Keratinocyte (primary cell): ENCODE measurements at regions not wholly inside any gene's neighbourhood (a gene's known extent, or its start where the extent isn't known, plus 50 kb on each side); places are given as distances from the start of the nearest gene placed in this dataset.

Experiments
- DNase-seq: peaks from one replicate; pipeline ENCODE4 v3.0.0-alpha.2; 2011; ENCODE audit warnings: low read depth, missing footprints, low spot score
- FAIRE-seq: peaks from 2 replicates; lab custom pipeline; 2011; peaks lifted over from hg19 to GRCh38; lab: Jason Lieb, UNC
- H2AFZ ChIP-seq: 2 replicates; pipeline ENCODE4 v1.6.0; 2012; ENCODE audit warnings: low read length, control low read depth, inconsistent platforms; ENCODE audit not compliant: control insufficient read depth
- H3K27ac ChIP-seq: 2 replicates; pipeline ENCODE4 v1.5.1; 2011; ENCODE audit warnings: low read length; ENCODE audit not compliant: control insufficient read depth, insufficient read depth
- H3K27me3 ChIP-seq: 3 replicates; pipeline ENCODE4 v1.6.0; 2011; ENCODE audit warnings: low read length; ENCODE audit not compliant: control insufficient read depth, insufficient read depth; ENCODE audit errors: extremely low read depth
- H3K36me3 ChIP-seq, 2 experiments: 2 replicates in 1 of 2; 3 replicates in 1 of 2; pipeline ENCODE4 v1.5.1; 2011; ENCODE audit warnings: low read length in 2 of 2, mild to moderate bottlenecking in 1 of 2; ENCODE audit not compliant: control insufficient read depth in 2 of 2, insufficient read depth in 2 of 2; ENCODE audit errors: extremely low read depth in 1 of 2
- H3K4me1 ChIP-seq: 3 replicates; pipeline ENCODE4 v1.5.1; 2011; ENCODE audit warnings: low read length; ENCODE audit not compliant: control insufficient read depth, insufficient read depth; ENCODE audit errors: extremely low read depth
- H3K4me2 ChIP-seq: 3 replicates; pipeline ENCODE4 v1.6.0; 2011; ENCODE audit warnings: low read depth, low read length; ENCODE audit not compliant: control insufficient read depth, insufficient read depth; ENCODE audit errors: extremely low read depth
- H3K4me3 ChIP-seq, 3 experiments: fragments of 200-600 bp in 1 of 3; sonication (generic) in 1 of 3; 2 replicates in 2 of 3; 3 replicates in 1 of 3; pipeline ENCODE4 v1.5.1; 2011 to 2016; ENCODE audit warnings: low read length in 3 of 3, mild to moderate bottlenecking in 3 of 3, control low read depth in 2 of 3, inconsistent platforms in 1 of 3, low read depth in 1 of 3, mixed read lengths in 1 of 3, mixed run types in 1 of 3, moderate library complexity in 1 of 3; ENCODE audit not compliant: control insufficient read depth in 2 of 3, insufficient read depth in 2 of 3; ENCODE audit errors: extremely low read depth in 1 of 3
- H3K79me2 ChIP-seq: 2 replicates; pipeline ENCODE4 v1.6.0; 2012; ENCODE audit warnings: low read length; ENCODE audit not compliant: control insufficient read depth, insufficient read depth
- H3K9ac ChIP-seq: 3 replicates; pipeline ENCODE4 v1.6.0; 2011; ENCODE audit warnings: low read length; ENCODE audit not compliant: control insufficient read depth, insufficient read depth; ENCODE audit errors: extremely low read depth
- H3K9me1 ChIP-seq: 3 replicates; pipeline ENCODE4 v1.6.0; 2011; ENCODE audit warnings: low read length; ENCODE audit not compliant: control insufficient read depth, insufficient read depth; ENCODE audit errors: extremely low read depth
- H3K9me3 ChIP-seq: 2 replicates; pipeline ENCODE4 v1.5.1; 2012; ENCODE audit warnings: low read depth, low read length; ENCODE audit not compliant: control insufficient read depth
- H4K20me1 ChIP-seq: 3 replicates; pipeline ENCODE4 v1.6.0; 2011; ENCODE audit warnings: low read length; ENCODE audit not compliant: control insufficient read depth, insufficient read depth; ENCODE audit errors: extremely low read depth
- EZH2 ChIP-seq: IDR thresholded peaks from one replicate; pipeline ENCODE4 v1.6.1; 2012; ENCODE audit warnings: inconsistent platforms, mild to moderate bottlenecking, low read length, moderate library complexity
- dilution Hi-C: fragments of 300-500 bp; cut with MboI; formaldehyde crosslinking; loops from one replicate; pipeline ENCODE4 v1.7.0; 2020; ENCODE audit warnings: low sequenced_read_pairs; ENCODE audit not compliant: extremely low pct_ligation_motif_present
- TF ChIP-seq, protein P1 (sequence below), 3 experiments: IDR thresholded peaks in 1 of 3; conservative IDR thresholded peaks in 1 of 3; optimal IDR thresholded peaks in 1 of 3; 2 replicates in 2 of 3; 3 replicates in 1 of 3; pipeline versions ENCODE3 to v1.5.1; 2011; ENCODE audit warnings: low read length in 3 of 3, mild to moderate bottlenecking in 3 of 3, moderate library complexity in 2 of 3, control low read depth in 1 of 3, inconsistent platforms in 1 of 3; ENCODE audit not compliant: insufficient read depth in 2 of 3; ENCODE audit errors: extremely low read depth in 1 of 3

DNA sequence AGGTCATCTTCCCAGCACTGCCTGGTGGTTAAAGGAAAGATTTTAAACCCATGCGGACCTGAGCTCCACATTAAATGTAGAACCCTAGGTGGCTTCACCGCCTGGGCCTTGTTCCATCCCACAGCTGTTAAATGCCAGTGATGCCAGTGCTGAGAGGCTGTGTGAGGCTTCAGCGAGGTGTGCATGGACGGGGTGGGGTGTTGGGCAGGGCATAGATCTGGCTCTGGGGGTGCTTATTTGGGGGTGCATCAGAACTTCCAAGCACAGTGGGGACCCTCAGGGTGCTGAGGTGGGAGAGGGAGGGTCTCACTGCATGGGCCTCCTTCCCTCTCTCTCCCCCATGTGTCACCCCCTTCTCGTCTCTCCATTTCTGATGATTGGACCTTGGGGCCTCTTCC lies 90.1 kb upstream of the B3GAT1 start:
- Histone ChIP-seq H3K4me2 (no peak overlapping the region), H3K4me1 (no peaks in the 10 kb centered on the region), H3K9ac (no peak overlapping the region), H3K9me1 (no peaks in the 10 kb centered on the region), H3K27ac (no peak overlapping the region), H3K79me2 (no peaks in the 10 kb centered on the region), H2AFZ (no peak overlapping the region), H3K4me3 (no peak overlapping the region), H3K27me3 (no peaks in the 10 kb centered on the region), H3K9me3 (peaks cover 8% of the 10 kb centered on the region), H3K36me3 (no peaks in the 10 kb centered on the region), H4K20me1 (no peaks in the 10 kb centered on the region)
- no peak for FAIRE-seq
- DNase-seq = no peak
- dilution Hi-C loops = no loop called here
- TF ChIP-seq, protein P1, sequence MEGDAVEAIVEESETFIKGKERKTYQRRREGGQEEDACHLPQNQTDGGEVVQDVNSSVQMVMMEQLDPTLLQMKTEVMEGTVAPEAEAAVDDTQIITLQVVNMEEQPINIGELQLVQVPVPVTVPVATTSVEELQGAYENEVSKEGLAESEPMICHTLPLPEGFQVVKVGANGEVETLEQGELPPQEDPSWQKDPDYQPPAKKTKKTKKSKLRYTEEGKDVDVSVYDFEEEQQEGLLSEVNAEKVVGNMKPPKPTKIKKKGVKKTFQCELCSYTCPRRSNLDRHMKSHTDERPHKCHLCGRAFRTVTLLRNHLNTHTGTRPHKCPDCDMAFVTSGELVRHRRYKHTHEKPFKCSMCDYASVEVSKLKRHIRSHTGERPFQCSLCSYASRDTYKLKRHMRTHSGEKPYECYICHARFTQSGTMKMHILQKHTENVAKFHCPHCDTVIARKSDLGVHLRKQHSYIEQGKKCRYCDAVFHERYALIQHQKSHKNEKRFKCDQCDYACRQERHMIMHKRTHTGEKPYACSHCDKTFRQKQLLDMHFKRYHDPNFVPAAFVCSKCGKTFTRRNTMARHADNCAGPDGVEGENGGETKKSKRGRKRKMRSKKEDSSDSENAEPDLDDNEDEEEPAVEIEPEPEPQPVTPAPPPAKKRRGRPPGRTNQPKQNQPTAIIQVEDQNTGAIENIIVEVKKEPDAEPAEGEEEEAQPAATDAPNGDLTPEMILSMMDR (optimal IDR thresholded peaks at IDR 0.05 in 1 of 3, IDR thresholded peaks at IDR 0.05 in 1 of 3, conservative IDR thresholded peaks at IDR 0.05 in 1 of 3; ENCODE audit: extremely low read depth in 1 of 3, insufficient read depth in 2 of 3, low read length in 3 of 3) = no peak
- no peak for TF ChIP-seq EZH2

DNA sequence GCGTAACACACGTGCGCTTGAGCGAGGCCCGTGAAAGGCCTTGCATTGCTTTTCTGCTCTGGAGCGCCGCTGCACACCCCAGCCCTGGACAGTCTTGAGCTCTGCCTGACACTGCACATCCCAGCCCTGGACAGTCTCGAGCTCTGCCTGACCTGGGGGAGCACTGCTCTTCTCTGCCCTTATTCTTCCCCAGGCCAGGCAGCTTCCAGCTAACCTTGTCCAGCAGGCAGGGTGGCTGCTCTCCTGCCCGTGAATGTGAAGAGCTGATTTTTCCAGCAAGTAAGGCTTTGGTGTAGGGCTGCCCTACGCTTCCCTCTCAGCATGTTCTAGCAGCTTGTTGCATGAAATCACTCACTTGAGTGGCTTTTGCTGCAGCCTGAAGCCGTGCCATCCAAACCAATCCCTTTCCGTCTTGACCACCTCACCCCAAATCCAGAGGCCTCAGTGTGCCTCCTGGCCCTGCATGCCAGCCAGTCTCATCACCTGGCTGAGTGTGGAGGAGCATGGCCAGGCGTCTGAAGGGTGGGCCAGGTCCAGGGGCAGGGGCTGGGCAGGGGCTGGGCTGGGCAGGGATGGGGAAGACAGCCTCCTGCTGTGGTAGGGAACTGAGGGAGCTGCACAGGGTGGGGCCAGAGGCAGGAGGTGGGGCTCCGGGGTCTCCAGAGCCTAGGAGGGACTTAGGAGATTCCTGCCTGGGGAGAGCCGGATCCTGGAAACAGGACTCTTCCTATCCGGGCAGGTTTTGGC lies 89.5 kb upstream of the B3GAT1 start:
- Histone ChIP-seq H3K4me1 (no peaks in the 10 kb centered on the region), H3K9ac (no peak overlapping the region), H3K79me2 (no peaks in the 10 kb centered on the region), H3K27me3 (no peaks in the 10 kb centered on the region), H3K4me3 (no peak overlapping the region), H3K9me1 (no peaks in the 10 kb centered on the region), H3K27ac (no peak overlapping the region), H3K36me3 (no peaks in the 10 kb centered on the region), H3K9me3 (peaks cover 8% of the 10 kb centered on the region), H4K20me1 (no peaks in the 10 kb centered on the region), H3K4me2 (no peak overlapping the region), H2AFZ (no peak overlapping the region)
- dilution Hi-C loops = no loop called here
- no peak for FAIRE-seq
- no peak for DNase-seq
- TF ChIP-seq, protein P1 (optimal IDR thresholded peaks at IDR 0.05 in 1 of 3, IDR thresholded peaks at IDR 0.05 in 1 of 3, conservative IDR thresholded peaks at IDR 0.05 in 1 of 3; ENCODE audit: extremely low read depth in 1 of 3, insufficient read depth in 2 of 3, low read length in 3 of 3) = no peak
- TF ChIP-seq EZH2 = no peak
